ENCODE measurements at regions not wholly inside any gene's neighbourhood (a gene's known extent, or its start where the extent isn't known, plus 50 kb on each side); places are given as distances from the start of the nearest gene placed in this dataset.
"Not testable (repeated sequence)": the region's sequence is repeated elsewhere in the genome, so short reads cannot be mapped to it uniquely, and the experiment has no call there.

DNA sequence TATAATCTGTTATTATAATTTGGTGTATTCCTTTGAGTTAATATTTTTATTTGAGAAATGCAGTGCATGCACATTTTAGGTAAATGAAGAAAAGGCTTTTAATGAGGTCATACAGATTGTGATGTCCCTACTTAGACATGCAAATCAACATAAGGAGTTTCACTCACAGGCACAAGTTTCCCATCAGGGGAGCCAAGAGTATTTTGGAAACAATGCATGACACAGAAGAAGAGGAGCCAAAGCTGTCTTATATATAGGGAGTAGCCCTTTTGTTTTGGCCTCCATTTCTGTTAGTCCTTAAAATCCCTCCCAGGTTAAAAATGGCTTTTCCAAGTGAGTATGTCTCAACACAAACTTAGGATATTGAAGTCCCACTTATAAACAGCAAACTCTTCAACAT lies 703.4 kb upstream of the ANKRD30A start:
- H2AFZ ChIP-seq, result no peak overlapping the region
- no peak overlapping the region for H3K4me2 ChIP-seq (ENCODE audit: low read length)
- no peaks in the 10 kb centered on the region for H3K27me3 ChIP-seq (ENCODE audit: control insufficient read depth, insufficient read depth, low read length)
- H3K27ac ChIP-seq, result no peak overlapping the region
- no peaks in the 10 kb centered on the region for H3K4me1 ChIP-seq
- TF ChIP-seq, protein P1, sequence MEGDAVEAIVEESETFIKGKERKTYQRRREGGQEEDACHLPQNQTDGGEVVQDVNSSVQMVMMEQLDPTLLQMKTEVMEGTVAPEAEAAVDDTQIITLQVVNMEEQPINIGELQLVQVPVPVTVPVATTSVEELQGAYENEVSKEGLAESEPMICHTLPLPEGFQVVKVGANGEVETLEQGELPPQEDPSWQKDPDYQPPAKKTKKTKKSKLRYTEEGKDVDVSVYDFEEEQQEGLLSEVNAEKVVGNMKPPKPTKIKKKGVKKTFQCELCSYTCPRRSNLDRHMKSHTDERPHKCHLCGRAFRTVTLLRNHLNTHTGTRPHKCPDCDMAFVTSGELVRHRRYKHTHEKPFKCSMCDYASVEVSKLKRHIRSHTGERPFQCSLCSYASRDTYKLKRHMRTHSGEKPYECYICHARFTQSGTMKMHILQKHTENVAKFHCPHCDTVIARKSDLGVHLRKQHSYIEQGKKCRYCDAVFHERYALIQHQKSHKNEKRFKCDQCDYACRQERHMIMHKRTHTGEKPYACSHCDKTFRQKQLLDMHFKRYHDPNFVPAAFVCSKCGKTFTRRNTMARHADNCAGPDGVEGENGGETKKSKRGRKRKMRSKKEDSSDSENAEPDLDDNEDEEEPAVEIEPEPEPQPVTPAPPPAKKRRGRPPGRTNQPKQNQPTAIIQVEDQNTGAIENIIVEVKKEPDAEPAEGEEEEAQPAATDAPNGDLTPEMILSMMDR (IDR thresholded peaks at IDR 0.05), result no peak
- H3K79me2 ChIP-seq, result no peaks in the 10 kb centered on the region
- H3K9ac ChIP-seq, result no peak overlapping the region
- H3K36me3 ChIP-seq (ENCODE audit: control insufficient read depth, insufficient read depth, low read length), result no peaks in the 10 kb centered on the region
- H3K9me3 ChIP-seq (ENCODE audit: control insufficient read depth, low read length), result no peaks in the 10 kb centered on the region
- H3K4me3 ChIP-seq (ENCODE audit: low read depth, low read length), result no peak overlapping the region

DNA sequence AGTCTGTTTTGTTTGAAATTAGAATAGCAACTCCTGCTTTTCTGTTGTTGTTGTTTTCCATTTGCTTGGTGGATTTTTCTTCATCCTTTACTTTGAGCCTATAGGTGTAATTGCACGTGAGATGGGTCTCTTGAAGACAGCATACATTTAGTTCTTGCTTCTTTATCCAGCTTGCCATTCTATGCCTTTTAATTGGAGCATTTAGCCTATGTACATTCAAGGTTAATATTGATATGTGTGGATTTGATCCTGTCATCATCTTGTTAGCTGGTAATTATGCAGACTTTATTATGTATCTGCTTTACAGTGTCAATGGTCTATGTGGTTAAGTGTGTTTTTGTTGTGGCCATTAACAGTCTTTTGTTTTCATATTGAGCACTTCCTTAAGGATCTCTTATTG lies 708.9 kb upstream of the ANKRD30A start:
- no peak overlapping the region for H2AFZ ChIP-seq
- no peaks in the 10 kb centered on the region for H3K27me3 ChIP-seq (ENCODE audit: control insufficient read depth, insufficient read depth, low read length)
- H3K4me3 ChIP-seq (ENCODE audit: low read depth, low read length), result no peak overlapping the region
- H3K4me2 ChIP-seq (ENCODE audit: low read length), result no peak overlapping the region
- H3K27ac ChIP-seq, result no peak overlapping the region
- TF ChIP-seq, protein P1 (IDR thresholded peaks at IDR 0.05), result no peak
- no peaks in the 10 kb centered on the region for H3K36me3 ChIP-seq (ENCODE audit: control insufficient read depth, insufficient read depth, low read length)
- no peak overlapping the region for H3K9ac ChIP-seq
- no peaks in the 10 kb centered on the region for H3K79me2 ChIP-seq
- no peaks in the 10 kb centered on the region for H3K9me3 ChIP-seq (ENCODE audit: control insufficient read depth, low read length)
- H3K4me1 ChIP-seq, result no peaks in the 10 kb centered on the region

DNA sequence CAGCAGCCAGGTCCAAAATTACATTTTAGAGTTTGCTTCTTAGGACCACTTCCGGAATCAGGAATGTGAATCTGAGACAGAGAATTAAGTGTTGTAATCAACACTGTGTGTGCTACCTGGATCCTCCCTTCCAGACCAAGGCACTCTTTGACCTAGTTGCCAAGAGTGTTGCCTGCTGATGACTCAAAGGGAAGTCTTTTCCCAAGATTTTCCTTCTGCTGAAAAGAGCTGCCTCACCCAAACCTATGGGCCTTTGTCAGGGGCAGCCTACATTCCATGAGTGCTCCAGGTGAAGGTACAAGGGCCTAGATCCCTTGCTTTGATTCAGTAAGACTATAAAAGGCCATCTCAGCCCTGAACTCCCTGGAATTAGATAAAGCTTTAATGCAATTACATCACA lies 712.5 kb upstream of the ANKRD30A start:
- Histone ChIP-seq H3K27ac (no peak overlapping the region), H3K9ac (no peak overlapping the region), H3K9me3 (ENCODE audit: control insufficient read depth, low read length) (no peaks in the 10 kb centered on the region), H2AFZ (no peak overlapping the region), H3K79me2 (no peaks in the 10 kb centered on the region), H3K27me3 (ENCODE audit: control insufficient read depth, insufficient read depth, low read length) (no peaks in the 10 kb centered on the region), H3K36me3 (ENCODE audit: control insufficient read depth, insufficient read depth, low read length) (no peaks in the 10 kb centered on the region), H3K4me3 (ENCODE audit: low read depth, low read length) (no peak overlapping the region), H3K4me1 (no peaks in the 10 kb centered on the region), H3K4me2 (ENCODE audit: low read length) (no peak overlapping the region)
- TF ChIP-seq, protein P1 (IDR thresholded peaks at IDR 0.05), result no peak

DNA sequence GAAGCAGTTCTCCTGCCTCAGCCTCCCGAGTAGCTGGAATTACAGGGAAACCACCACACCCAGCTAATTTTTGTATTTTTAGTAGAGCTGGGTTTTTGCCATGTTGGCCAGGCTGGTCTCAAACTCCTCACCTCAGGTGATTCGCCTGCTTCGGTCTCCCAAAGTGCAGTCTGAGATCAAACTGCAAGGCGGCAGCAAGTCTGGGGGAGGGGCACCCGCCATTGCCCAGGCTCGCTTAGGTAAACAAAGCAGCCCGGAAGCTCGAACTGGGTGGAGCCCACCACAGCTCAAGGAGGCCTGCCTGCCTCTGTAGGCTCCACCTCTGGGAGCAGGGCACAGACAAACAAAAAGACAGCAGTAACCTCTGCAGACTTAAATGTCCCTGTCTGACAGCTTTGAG lies 725.2 kb upstream of the ANKRD30A start:
- not testable (repeated sequence) for H3K9ac ChIP-seq; H3K4me3 ChIP-seq (ENCODE audit: low read depth, low read length); H2AFZ ChIP-seq; H3K9me3 ChIP-seq (ENCODE audit: control insufficient read depth, low read length); H3K4me1 ChIP-seq; H3K79me2 ChIP-seq; H3K27me3 ChIP-seq (ENCODE audit: control insufficient read depth, insufficient read depth, low read length); H3K36me3 ChIP-seq (ENCODE audit: control insufficient read depth, insufficient read depth, low read length); H3K4me2 ChIP-seq (ENCODE audit: low read length); H3K27ac ChIP-seq

DNA sequence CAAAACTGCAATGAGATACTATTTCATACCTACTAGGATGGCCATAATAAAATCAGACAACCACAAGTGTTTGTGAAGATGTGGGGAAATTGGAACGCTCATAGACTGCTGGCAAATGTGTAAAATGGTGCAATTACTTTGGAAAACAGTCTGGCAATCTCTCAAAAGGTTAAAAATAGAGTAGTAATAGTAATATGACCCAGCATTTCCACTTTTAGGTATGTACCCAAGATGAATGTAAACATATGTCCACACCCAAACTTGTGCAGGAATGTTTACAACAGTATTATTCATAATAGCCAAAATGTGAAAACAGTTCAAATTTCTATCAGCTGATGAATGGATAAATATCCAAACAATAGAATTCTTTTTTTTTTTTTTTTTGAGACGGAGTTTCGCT lies 731.6 kb upstream of the ANKRD30A start:
- Histone ChIP-seq H3K79me2 (no peaks in the 10 kb centered on the region), H3K36me3 (ENCODE audit: control insufficient read depth, insufficient read depth, low read length) (no peaks in the 10 kb centered on the region), H3K4me2 (ENCODE audit: low read length) (no peak overlapping the region), H2AFZ (no peak overlapping the region), H3K9ac (no peak overlapping the region), H3K9me3 (ENCODE audit: control insufficient read depth, low read length) (no peaks in the 10 kb centered on the region), H3K27ac (no peak overlapping the region), H3K4me3 (ENCODE audit: low read depth, low read length) (no peak overlapping the region), H3K4me1 (no peaks in the 10 kb centered on the region), H3K27me3 (ENCODE audit: control insufficient read depth, insufficient read depth, low read length) (no peaks in the 10 kb centered on the region)
- TF ChIP-seq, protein P1 (IDR thresholded peaks at IDR 0.05), result no peak

Data from parathyroid adenoma (tissue), 2 donors.